ENCODE measurements at regions not wholly inside any gene's neighbourhood (a gene's known extent, or its start where the extent isn't known, plus 50 kb on each side); places are given as distances from the start of the nearest gene placed in this dataset.

DNA sequence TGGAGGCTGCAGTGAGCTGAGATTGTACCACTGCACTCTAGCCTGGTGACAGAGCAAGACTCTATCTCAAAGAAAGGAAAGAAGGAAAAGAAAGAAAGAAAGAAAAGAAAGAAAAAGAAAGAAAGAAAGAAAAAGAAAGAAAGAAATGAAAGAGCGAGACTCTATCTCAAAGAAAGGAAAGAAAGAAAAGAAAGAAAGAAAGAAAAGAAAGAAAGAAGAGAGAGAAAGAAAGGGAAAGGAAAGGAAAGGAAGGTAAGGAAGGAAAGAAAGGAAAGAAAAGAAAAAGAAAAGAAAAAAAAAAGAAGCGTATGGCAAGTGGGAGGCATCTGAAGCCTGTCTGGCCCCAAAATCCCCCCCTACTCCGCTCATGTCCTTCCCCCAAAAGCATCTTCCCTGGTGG, 182.3 kb upstream of the MSX2 start:
- TF ChIP-seq, protein P1, sequence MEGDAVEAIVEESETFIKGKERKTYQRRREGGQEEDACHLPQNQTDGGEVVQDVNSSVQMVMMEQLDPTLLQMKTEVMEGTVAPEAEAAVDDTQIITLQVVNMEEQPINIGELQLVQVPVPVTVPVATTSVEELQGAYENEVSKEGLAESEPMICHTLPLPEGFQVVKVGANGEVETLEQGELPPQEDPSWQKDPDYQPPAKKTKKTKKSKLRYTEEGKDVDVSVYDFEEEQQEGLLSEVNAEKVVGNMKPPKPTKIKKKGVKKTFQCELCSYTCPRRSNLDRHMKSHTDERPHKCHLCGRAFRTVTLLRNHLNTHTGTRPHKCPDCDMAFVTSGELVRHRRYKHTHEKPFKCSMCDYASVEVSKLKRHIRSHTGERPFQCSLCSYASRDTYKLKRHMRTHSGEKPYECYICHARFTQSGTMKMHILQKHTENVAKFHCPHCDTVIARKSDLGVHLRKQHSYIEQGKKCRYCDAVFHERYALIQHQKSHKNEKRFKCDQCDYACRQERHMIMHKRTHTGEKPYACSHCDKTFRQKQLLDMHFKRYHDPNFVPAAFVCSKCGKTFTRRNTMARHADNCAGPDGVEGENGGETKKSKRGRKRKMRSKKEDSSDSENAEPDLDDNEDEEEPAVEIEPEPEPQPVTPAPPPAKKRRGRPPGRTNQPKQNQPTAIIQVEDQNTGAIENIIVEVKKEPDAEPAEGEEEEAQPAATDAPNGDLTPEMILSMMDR (IDR thresholded peaks at IDR 0.05; ENCODE audit: unreplicated experiment): no peak
- H3K36me3 Mint-ChIP-seq (ENCODE audit: insufficient read depth, unreplicated experiment): no peaks in the 10 kb centered on the region
- CTCF ChIA-PET: interaction anchor here (0.7 kb wide), 1 partner anchor 23 kb away, joined by 4 read pairs; no protein-coding TSS in a partner anchor
- no TSS peak for BruUV-seq (replicated peaks)
- intact Hi-C loops (cut with micrococcal nuclease; ENCODE audit: unreplicated experiment): no loop called here
- no peak overlapping the region for H3K4me3 Mint-ChIP-seq (ENCODE audit: low read depth, unreplicated experiment)
- no peak for DNase-seq
- no peaks in the 10 kb centered on the region for H3K27me3 Mint-ChIP-seq (ENCODE audit: unreplicated experiment)
- H3K4me1 Mint-ChIP-seq (ENCODE audit: low read depth, unreplicated experiment): no peaks in the 10 kb centered on the region
- no peak overlapping the region for H3K27ac Mint-ChIP-seq (ENCODE audit: unreplicated experiment)
- H3K9me3 Mint-ChIP-seq (ENCODE audit: low read depth, unreplicated experiment): peaks cover 5% of the 10 kb centered on the region

DNA sequence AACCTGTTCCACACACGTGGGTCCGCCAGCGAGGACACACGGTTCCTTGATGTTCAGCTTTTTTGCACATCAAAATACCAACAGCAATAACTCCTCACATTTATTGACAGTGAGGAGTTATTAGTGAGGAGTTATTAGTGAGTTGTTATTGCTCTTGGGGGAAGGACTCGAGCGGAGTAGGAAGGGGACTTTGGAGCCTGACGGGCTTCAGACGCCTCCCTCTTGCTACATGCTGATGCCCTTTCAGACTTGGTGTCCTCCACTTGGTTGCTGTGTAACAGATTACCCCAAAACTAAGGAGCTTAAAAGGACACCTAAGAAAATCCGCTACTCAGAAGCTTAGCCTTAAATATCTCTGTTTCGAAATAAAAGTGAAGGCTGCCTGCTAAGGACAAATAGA, 181.9 kb upstream of the MSX2 start:
- CTCF ChIA-PET: no interaction called here
- BruUV-seq (replicated peaks): no TSS peak
- TF ChIP-seq, protein P1 (IDR thresholded peaks at IDR 0.05; ENCODE audit: unreplicated experiment): no peak
- Mint-ChIP-seq H3K27me3 (ENCODE audit: unreplicated experiment) (no peaks in the 10 kb centered on the region), H3K36me3 (ENCODE audit: insufficient read depth, unreplicated experiment) (no peaks in the 10 kb centered on the region), H3K4me3 (ENCODE audit: low read depth, unreplicated experiment) (no peak overlapping the region), H3K27ac (ENCODE audit: unreplicated experiment) (no peak overlapping the region), H3K9me3 (ENCODE audit: low read depth, unreplicated experiment) (peaks cover 5% of the 10 kb centered on the region), H3K4me1 (ENCODE audit: low read depth, unreplicated experiment) (no peaks in the 10 kb centered on the region)
- no peak for DNase-seq
- intact Hi-C loops (cut with micrococcal nuclease; ENCODE audit: unreplicated experiment): no loop called here

DNA sequence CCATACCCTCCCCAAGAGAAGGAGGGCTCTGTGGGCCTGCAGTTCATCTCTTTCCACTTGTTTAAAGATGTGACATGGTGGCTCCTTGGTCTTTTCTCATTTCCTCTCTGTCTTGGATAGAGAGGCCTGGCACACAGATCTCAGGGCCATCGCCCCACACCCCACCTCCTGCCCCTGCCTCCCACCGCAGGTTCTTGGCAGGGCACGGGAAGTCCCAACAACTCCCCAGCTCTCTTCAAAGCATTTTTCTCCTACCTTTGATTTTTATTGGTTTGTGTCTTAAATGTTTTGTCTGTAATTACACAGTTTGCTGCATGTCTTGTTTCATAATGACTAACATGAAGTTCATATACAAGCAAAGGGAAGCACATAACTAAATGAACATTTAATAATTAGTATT, 178.5 kb upstream of the MSX2 start:
- Mint-ChIP-seq H3K27me3 (ENCODE audit: unreplicated experiment) (no peaks in the 10 kb centered on the region), H3K36me3 (ENCODE audit: insufficient read depth, unreplicated experiment) (no peaks in the 10 kb centered on the region), H3K4me3 (ENCODE audit: low read depth, unreplicated experiment) (no peak overlapping the region), H3K27ac (ENCODE audit: unreplicated experiment) (no peak overlapping the region), H3K9me3 (ENCODE audit: low read depth, unreplicated experiment) (no peaks in the 10 kb centered on the region), H3K4me1 (ENCODE audit: low read depth, unreplicated experiment) (peaks cover 7% of the 10 kb centered on the region)
- no peak for DNase-seq
- TF ChIP-seq, protein P1 (IDR thresholded peaks at IDR 0.05; ENCODE audit: unreplicated experiment): no peak
- no TSS peak for BruUV-seq (replicated peaks)
- CTCF ChIA-PET: no interaction called here
- intact Hi-C loops (cut with micrococcal nuclease; ENCODE audit: unreplicated experiment): no loop called here

DNA sequence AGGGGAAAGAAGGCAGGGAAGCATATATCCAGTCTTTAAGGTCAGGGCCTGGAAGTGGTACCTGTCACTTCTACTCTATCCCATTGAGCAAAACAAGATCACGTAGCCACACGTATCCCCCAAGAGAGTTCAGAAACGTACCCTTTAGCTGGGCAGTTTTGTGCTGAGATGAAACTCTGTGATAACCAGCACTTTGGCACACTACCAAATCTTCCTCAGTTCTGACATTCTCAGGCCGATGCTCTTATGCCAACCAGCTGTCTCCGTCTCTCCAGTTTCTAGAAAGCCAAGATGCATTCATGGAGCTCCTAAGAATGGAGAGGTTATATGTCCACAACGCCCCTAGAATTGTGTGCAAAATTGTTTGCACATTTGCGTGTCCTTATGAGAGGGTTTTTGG, 176.6 kb upstream of the MSX2 start:
- CTCF ChIA-PET: no interaction called here
- BruUV-seq (replicated peaks): no TSS peak
- TF ChIP-seq, protein P1 (IDR thresholded peaks at IDR 0.05; ENCODE audit: unreplicated experiment): no peak
- no peak overlapping the region for H3K27ac Mint-ChIP-seq (ENCODE audit: unreplicated experiment)
- H3K9me3 Mint-ChIP-seq (ENCODE audit: low read depth, unreplicated experiment): no peaks in the 10 kb centered on the region
- H3K4me1 Mint-ChIP-seq (ENCODE audit: low read depth, unreplicated experiment): peaks cover 9% of the 10 kb centered on the region
- H3K36me3 Mint-ChIP-seq (ENCODE audit: insufficient read depth, unreplicated experiment): no peaks in the 10 kb centered on the region
- no peaks in the 10 kb centered on the region for H3K27me3 Mint-ChIP-seq (ENCODE audit: unreplicated experiment)
- intact Hi-C loops (cut with micrococcal nuclease; ENCODE audit: unreplicated experiment): no loop called here
- DNase-seq: no peak
- no peak overlapping the region for H3K4me3 Mint-ChIP-seq (ENCODE audit: low read depth, unreplicated experiment)

Data from Calu3 (cell line).